Colonic mucosa (tissue), 4 donors: ENCODE measurements at regions not wholly inside any gene's neighbourhood (a gene's known extent, or its start where the extent isn't known, plus 50 kb on each side); places are given as distances from the start of the nearest gene placed in this dataset.
"Not testable (repeated sequence)": the region's sequence is repeated elsewhere in the genome, so short reads cannot be mapped to it uniquely, and the experiment has no call there.

Experiments used
- DNase-seq: peaks from one replicate; pipeline ENCODE4 v3.0.0-alpha.2; 2020
- H3K27ac ChIP-seq: fragments of 200-600 bp; one replicate; pipeline ENCODE4 v1.8.0; 2021
- H3K27me3 ChIP-seq: fragments of 200-600 bp; one replicate; pipeline ENCODE4 v1.8.0; 2021
- H3K36me3 ChIP-seq: fragments of 200-600 bp; one replicate; pipeline ENCODE4 v1.8.0; 2021
- H3K4me1 ChIP-seq: fragments of 200-600 bp; one replicate; pipeline ENCODE4 v1.8.0; 2021; ENCODE audit warnings: mild to moderate bottlenecking
- H3K4me3 ChIP-seq: fragments of 200-600 bp; one replicate; pipeline ENCODE4 v1.8.0; 2021
- H3K9ac ChIP-seq, 2 donors: one replicate each; pipeline ENCODE4 v1.7.0; 2013; ENCODE audit warnings: control low read depth in 2 of 2, low read depth in 2 of 2, low read length in 2 of 2
- H3K9me3 ChIP-seq: fragments of 200-600 bp; one replicate; pipeline ENCODE4 v1.8.0; 2021
- intact Hi-C: fragments of 100-400 bp; cut with DNase I; formaldehyde crosslinking; loops from one replicate; pipeline ENCODE4 v1.14.1; 2022
- TF ChIP-seq, protein P1 (sequence below): fragments of 200-600 bp; IDR thresholded peaks from one replicate; pipeline ENCODE4 v1.8.0; 2022; ENCODE audit warnings: antibody characterized with exemption, mild to moderate bottlenecking
- donor health status: healthy.
- donor health status: DM: no; HTN: no; CAD: no.
- donor health status: DM: no; HTN: no; CAD: no.

GRCh38 chr2:208990716-208991115 is 433.1 kb upstream of the MAP2 start:
- Histone ChIP-seq H3K27ac (no peak overlapping the region), H3K4me3 (no peak overlapping the region), H3K9me3 (no peaks in the 10 kb centered on the region), H3K4me1 (no peaks in the 10 kb centered on the region), H3K9ac (no peak overlapping the region), H3K36me3 (no peaks in the 10 kb centered on the region), H3K27me3 (no peaks in the 10 kb centered on the region)
- intact Hi-C loops: no loop called here
- TF ChIP-seq, protein P1, sequence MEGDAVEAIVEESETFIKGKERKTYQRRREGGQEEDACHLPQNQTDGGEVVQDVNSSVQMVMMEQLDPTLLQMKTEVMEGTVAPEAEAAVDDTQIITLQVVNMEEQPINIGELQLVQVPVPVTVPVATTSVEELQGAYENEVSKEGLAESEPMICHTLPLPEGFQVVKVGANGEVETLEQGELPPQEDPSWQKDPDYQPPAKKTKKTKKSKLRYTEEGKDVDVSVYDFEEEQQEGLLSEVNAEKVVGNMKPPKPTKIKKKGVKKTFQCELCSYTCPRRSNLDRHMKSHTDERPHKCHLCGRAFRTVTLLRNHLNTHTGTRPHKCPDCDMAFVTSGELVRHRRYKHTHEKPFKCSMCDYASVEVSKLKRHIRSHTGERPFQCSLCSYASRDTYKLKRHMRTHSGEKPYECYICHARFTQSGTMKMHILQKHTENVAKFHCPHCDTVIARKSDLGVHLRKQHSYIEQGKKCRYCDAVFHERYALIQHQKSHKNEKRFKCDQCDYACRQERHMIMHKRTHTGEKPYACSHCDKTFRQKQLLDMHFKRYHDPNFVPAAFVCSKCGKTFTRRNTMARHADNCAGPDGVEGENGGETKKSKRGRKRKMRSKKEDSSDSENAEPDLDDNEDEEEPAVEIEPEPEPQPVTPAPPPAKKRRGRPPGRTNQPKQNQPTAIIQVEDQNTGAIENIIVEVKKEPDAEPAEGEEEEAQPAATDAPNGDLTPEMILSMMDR: no peak
- DNase-seq: no peak

DNA sequence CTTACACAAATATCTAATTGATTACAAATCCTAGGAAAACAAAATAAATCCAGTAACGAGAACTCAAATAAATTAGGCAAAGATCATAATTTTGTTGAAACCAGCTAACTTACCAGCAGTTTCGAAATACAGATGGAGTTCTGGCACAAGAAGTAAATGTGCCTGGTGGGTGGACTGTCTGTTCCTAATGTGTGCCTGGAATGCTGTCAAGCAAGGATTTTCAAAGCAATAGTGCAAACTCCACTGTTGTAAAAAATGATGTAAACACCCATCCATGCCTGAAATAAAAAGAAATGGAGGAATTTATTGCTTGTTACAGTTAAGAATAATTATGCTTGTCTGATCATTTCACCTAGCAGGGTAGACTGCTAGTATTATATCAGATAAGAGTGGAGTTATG is 423.9 kb upstream of the MAP2 start:
- no peak for DNase-seq
- Histone ChIP-seq H3K9me3 (no peaks in the 10 kb centered on the region), H3K4me1 (no peaks in the 10 kb centered on the region), H3K27me3 (no peaks in the 10 kb centered on the region), H3K4me3 (no peak overlapping the region), H3K27ac (no peak overlapping the region), H3K9ac (no peak overlapping the region), H3K36me3 (no peaks in the 10 kb centered on the region)
- intact Hi-C loops: no loop called here
- TF ChIP-seq, protein P1: no peak

DNA sequence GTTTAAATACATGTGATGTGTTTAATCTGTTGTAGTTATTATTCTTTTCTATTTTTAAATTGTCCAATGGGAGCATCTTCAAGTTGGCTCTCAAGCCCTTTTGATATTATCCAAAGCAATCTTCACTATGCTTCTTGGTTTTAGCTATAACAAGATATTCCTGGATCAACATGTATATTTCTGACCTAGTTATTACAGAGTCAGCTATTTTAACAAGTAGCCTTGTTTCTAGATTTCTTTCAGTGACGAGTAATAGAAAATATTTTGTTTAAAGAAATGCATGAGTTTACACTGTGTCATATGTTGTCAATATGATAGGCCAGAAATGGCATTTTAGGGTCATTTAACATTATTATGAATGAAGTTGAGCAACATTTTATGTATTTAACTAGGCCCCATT is 421.8 kb upstream of the MAP2 start:
- Histone ChIP-seq H3K9ac (no peak overlapping the region), H3K4me3 (no peak overlapping the region), H3K9me3 (no peaks in the 10 kb centered on the region), H3K27ac (no peak overlapping the region), H3K4me1 (no peaks in the 10 kb centered on the region), H3K27me3 (no peaks in the 10 kb centered on the region), H3K36me3 (no peaks in the 10 kb centered on the region)
- no peak for DNase-seq
- intact Hi-C loops: no loop called here
- TF ChIP-seq, protein P1: no peak

DNA sequence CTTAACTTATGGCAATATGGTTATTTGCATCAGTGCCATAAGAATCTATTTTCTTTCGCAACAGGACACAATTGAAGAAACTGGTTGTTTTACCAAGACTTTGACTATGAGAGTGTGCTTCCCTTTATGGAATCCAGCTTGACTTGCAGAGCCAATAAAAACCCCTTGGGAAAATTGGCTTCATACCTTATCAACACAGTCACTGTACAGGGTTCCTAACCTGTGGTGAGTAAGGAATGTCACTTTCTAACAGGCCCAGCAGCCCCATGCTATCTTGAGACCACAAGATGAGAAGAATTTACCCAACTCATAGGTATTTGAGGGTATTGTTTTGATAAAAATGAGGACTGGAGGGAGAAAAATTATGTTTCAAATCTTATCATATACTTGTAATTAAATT is 418.5 kb upstream of the MAP2 start:
- Histone ChIP-seq H3K9me3 (no peaks in the 10 kb centered on the region), H3K4me1 (no peaks in the 10 kb centered on the region), H3K9ac (no peak overlapping the region), H3K4me3 (no peak overlapping the region), H3K27me3 (no peaks in the 10 kb centered on the region), H3K27ac (no peak overlapping the region), H3K36me3 (no peaks in the 10 kb centered on the region)
- intact Hi-C loops: no loop called here
- no peak for DNase-seq
- TF ChIP-seq, protein P1: no peak

DNA sequence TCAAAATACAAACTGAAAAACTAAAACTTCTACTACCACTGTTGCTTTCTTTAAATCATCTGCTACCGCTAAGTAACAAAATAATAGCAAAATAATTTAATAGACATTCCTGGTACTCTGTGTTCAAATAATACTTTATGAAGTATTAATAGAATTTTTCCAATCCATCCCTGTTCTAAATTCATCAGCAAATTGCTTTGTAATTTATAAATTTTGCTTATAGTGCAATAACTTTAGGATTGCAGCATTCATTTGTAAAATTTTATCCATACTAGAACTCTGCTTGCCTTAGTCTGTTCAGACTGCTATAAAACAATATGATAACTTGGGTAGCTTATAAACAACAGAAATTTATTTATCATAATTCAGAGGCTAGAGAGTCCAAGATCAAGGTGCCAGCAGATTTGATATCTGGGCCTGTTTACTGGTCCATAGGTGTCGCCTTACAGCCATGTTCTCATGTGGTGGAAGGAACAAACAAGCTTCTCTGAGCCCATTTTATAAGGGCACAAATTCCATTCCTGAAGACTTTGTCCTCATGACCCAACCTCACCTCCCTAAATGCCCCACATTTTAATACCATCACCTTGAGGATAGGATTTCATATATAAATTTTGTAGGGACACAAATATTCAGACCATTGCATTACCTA is 415.1 kb upstream of the MAP2 start:
- no peaks in the 10 kb centered on the region for H3K36me3 ChIP-seq

GRCh38 chr2:209018633-209019032 is 405.2 kb upstream of the MAP2 start:
- H3K4me3 ChIP-seq, H3K9me3 ChIP-seq, H3K27me3 ChIP-seq, H3K36me3 ChIP-seq, H3K27ac ChIP-seq, DNase-seq, H3K9ac ChIP-seq, H3K4me1 ChIP-seq, intact Hi-C loops: not testable (repeated sequence)

More for the DNA sequence above, 415.1 kb upstream of the MAP2 start:
- DNase-seq: no peak
- no peaks in the 10 kb centered on the region for H3K4me1 ChIP-seq
- no peak overlapping the region for H3K27ac ChIP-seq
- no peaks in the 10 kb centered on the region for H3K9me3 ChIP-seq
- TF ChIP-seq, protein P1: no peak
- intact Hi-C loops: no loop called here
- no peak overlapping the region for H3K9ac ChIP-seq
- no peak overlapping the region for H3K4me3 ChIP-seq
- no peaks in the 10 kb centered on the region for H3K27me3 ChIP-seq
